ENCODE measurements at regions not wholly inside any gene's neighbourhood (a gene's known extent, or its start where the extent isn't known, plus 50 kb on each side); places are given as distances from the start of the nearest gene placed in this dataset.

- no peak for TF ChIP-seq CTCF (conservative IDR thresholded peaks at IDR 0.05; ENCODE audit: low read depth, low read length)
- TF ChIP-seq EZH2 (IDR thresholded peaks at IDR 0.05; ENCODE audit: low read length, unreplicated experiment), result no peak
Measured at GRCh38 chr14:71711619-71712018, 220.6 kb upstream of the RGS6 start.
